Esophagus muscularis mucosa (tissue), 4 donors: ENCODE measurements at regions not wholly inside any gene's neighbourhood (a gene's known extent, or its start where the extent isn't known, plus 50 kb on each side); places are given as distances from the start of the nearest gene placed in this dataset.

Source experiments
- EP300 ChIP-seq: sonication (generic); formaldehyde crosslinking; IDR thresholded peaks from one replicate; pipeline ENCODE4 v1.6.1; 2017; ENCODE audit warnings: antibody characterized with exemption
- POLR2A ChIP-seq: fragments of 450-650 bp; IDR thresholded peaks from one replicate; pipeline ENCODE4 v1.6.1; 2017; ENCODE audit warnings: antibody characterized with exemption, moderate library complexity, mild to moderate bottlenecking, low read depth
- TF ChIP-seq, protein P1 (sequence below), 3 experiments: fragments of 200-600 bp in 2 of 3; fragments of 450-650 bp in 1 of 3; sonication (generic) in 2 of 3; IDR thresholded peaks; one replicate each; pipeline ENCODE4 v1.5.1; 2017 to 2019; ENCODE audit warnings: antibody characterized with exemption in 3 of 3, mild to moderate bottlenecking in 2 of 3, moderate library complexity in 1 of 3

DNA sequence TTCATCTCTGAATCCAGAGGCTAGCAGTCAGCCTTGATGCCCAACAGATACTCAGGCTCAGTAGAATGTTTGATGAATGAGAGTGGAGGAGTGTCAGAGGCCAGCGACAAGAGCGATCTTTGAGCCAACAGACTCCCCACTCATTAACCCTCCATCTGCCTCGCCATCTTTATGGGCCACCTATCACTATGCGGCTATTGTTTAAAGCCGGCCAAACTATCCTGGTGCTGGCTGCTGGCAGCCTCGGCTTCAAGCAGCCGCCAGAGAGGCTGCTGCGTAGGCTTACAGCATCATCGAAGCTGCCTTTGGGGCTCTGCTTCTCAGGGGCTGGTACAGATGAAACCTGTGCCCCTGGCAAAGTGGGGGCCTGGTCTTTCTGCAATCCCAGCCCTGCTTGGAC is 525.6 kb downstream of the INSC start:
- TF ChIP-seq, protein P1, sequence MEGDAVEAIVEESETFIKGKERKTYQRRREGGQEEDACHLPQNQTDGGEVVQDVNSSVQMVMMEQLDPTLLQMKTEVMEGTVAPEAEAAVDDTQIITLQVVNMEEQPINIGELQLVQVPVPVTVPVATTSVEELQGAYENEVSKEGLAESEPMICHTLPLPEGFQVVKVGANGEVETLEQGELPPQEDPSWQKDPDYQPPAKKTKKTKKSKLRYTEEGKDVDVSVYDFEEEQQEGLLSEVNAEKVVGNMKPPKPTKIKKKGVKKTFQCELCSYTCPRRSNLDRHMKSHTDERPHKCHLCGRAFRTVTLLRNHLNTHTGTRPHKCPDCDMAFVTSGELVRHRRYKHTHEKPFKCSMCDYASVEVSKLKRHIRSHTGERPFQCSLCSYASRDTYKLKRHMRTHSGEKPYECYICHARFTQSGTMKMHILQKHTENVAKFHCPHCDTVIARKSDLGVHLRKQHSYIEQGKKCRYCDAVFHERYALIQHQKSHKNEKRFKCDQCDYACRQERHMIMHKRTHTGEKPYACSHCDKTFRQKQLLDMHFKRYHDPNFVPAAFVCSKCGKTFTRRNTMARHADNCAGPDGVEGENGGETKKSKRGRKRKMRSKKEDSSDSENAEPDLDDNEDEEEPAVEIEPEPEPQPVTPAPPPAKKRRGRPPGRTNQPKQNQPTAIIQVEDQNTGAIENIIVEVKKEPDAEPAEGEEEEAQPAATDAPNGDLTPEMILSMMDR (IDR thresholded peaks at IDR 0.05), result no peak
- TF ChIP-seq POLR2A (no peak), EP300 (no peak)
